Activated CD4-positive, CD25-positive, alpha-beta regulatory T cell treated with anti-CD3 and anti-CD28 coated beads, Interleukin-2, amount 50 U/mL, for 16 hours (primary cell): ENCODE measurements at regions not wholly inside any gene's neighbourhood (a gene's known extent, or its start where the extent isn't known, plus 50 kb on each side); places are given as distances from the start of the nearest gene placed in this dataset.
"Not testable (repeated sequence)": the region's sequence is repeated elsewhere in the genome, so short reads cannot be mapped to it uniquely, and the experiment has no call there.

ENCODE experiments used
- DNase-seq: peaks from one replicate; pipeline ENCODE4 v3.0.0-alpha.2; 2020; ENCODE audit warnings: low read depth, low spot score

GRCh38 chr2:128505575-128506526 lies 187.2 kb upstream of the HS6ST1 start:
- DNase-seq = no peak

GRCh38 chr2:128506534-128506933 lies 187.9 kb upstream of the HS6ST1 start:
- DNase-seq = no peak

GRCh38 chr2:128510701-128511397 lies 192.2 kb upstream of the HS6ST1 start:
- DNase-seq = no peak

- DNase-seq = no peak
These were observed 193.2 kb upstream of the HS6ST1 start for GRCh38 chr2:128511731-128512378.

- DNase-seq = no peak
These were observed 193.9 kb upstream of the HS6ST1 start for GRCh38 chr2:128512379-128513115.

- DNase-seq = no peak
These were observed 194.7 kb upstream of the HS6ST1 start for GRCh38 chr2:128513116-128513960.

- DNase-seq = no peak
These were observed 195.3 kb upstream of the HS6ST1 start for GRCh38 chr2:128513961-128514283.

GRCh38 chr2:128514555-128514955 lies 195.9 kb upstream of the HS6ST1 start:
- DNase-seq = no peak

- no peak for DNase-seq
These were observed 198.3 kb upstream of the HS6ST1 start for GRCh38 chr2:128516938-128517337.

- not testable (repeated sequence) for DNase-seq
These were observed 200.4 kb upstream of the HS6ST1 start for GRCh38 chr2:128519028-128519427.

GRCh38 chr2:128519517-128520215 lies 201.0 kb upstream of the HS6ST1 start:
- DNase-seq = no peak

- DNase-seq = no peak
These were observed 201.7 kb upstream of the HS6ST1 start for GRCh38 chr2:128520340-128520739.

- DNase-seq = no peak
These were observed 202.1 kb upstream of the HS6ST1 start for GRCh38 chr2:128520791-128521190.

GRCh38 chr2:128521482-128521881 lies 202.8 kb upstream of the HS6ST1 start:
- no peak for DNase-seq

- no peak for DNase-seq
These were observed 204.2 kb upstream of the HS6ST1 start for GRCh38 chr2:128522829-128523228.

GRCh38 chr2:128523457-128523856 lies 204.8 kb upstream of the HS6ST1 start:
- DNase-seq = no peak

- no peak for DNase-seq
These were observed 205.5 kb upstream of the HS6ST1 start for GRCh38 chr2:128524183-128524582.

GRCh38 chr2:128525653-128526052 lies 207.0 kb upstream of the HS6ST1 start:
- no peak for DNase-seq

GRCh38 chr2:128526455-128526976 lies 207.8 kb upstream of the HS6ST1 start:
- DNase-seq = no peak

GRCh38 chr2:128528133-128528532 lies 209.5 kb upstream of the HS6ST1 start:
- DNase-seq = no peak
